ENCODE measurements at regions not wholly inside any gene's neighbourhood (a gene's known extent, or its start where the extent isn't known, plus 50 kb on each side); places are given as distances from the start of the nearest gene placed in this dataset.
"Not testable (repeated sequence)": the region's sequence is repeated elsewhere in the genome, so short reads cannot be mapped to it uniquely, and the experiment has no call there.

DNA sequence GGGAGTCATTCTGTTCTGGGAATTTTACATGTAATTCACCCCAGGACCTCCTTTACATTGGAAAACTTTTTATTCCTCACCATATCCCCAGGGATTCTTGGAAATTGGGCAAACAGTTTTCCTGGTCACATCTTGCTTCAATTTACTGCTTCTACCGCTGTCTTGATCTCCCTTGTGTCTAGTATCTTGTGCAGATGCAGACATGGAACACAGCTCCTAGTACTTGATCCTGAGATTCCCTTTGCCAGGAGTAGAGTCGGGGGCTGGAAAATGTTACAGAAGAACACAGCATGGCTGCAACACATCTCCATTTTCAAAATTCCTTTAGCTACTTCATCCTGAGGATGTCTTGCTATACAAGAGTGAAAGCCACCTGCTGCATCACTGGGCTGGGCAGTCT is 472.8 kb downstream of the PLCL1 start:
- Mint-ChIP-seq H3K36me3 (no peaks in the 10 kb centered on the region), H3K4me3 (no peak overlapping the region), H3K4me1 (no peaks in the 10 kb centered on the region), H3K27me3 (peaks cover 19% of the 10 kb centered on the region), H3K27ac (no peak overlapping the region), H3K9me3 (ENCODE audit: low read depth) (no peaks in the 10 kb centered on the region)
- no peak for DNase-seq
- CTCF ChIA-PET: interaction anchor here (1.4 kb wide), 1 partner anchor 20 kb away, joined by 6 read pairs; no protein-coding TSS in a partner anchor
- no peak for ATAC-seq

DNA sequence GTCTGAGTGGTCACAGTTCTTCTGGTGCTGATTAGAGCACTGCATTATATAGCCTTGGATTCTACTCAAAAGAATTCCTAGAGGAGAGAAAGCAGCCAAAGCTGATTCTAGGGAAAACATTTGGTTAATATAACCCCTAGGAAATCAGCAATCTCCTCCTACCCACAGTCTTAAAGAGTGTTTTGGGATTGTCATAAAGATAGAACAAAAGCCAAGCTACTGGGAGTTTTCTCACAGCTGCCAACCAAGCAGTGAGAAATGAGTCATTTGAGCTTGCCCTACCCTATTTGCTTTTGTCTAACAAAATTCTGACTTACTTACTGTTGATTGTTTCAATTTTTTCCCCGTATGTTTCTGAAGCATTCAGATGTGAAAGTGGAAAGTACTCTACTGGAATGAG is 469.3 kb downstream of the PLCL1 start:
- Mint-ChIP-seq H3K27ac (no peak overlapping the region), H3K9me3 (ENCODE audit: low read depth) (no peaks in the 10 kb centered on the region), H3K27me3 (peaks cover 7% of the 10 kb centered on the region), H3K4me3 (no peak overlapping the region), H3K4me1 (no peaks in the 10 kb centered on the region), H3K36me3 (no peaks in the 10 kb centered on the region)
- no peak for DNase-seq
- CTCF ChIA-PET: no interaction called here
- ATAC-seq: no peak

DNA sequence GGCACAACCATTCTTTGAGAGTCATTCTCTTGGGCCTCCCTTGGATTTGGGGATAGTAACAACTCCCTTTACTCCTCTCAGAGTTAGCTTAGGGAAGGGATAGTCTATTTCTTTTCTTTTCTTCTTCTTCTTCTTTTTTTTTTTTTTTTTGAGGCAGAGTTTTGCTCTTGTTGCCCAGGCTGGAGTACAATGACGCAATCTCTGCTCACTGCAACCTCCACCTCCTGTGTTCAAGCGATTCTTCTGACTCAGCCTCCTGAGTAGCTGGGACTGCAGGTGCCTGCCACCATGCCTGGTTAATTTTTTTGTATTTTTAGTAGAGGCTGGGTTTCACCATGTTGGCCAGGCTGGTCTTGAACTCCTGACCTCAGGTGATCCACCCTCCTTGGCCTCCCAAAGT is 465.8 kb downstream of the PLCL1 start:
- H3K4me1 Mint-ChIP-seq; H3K27ac Mint-ChIP-seq; DNase-seq; H3K4me3 Mint-ChIP-seq; H3K36me3 Mint-ChIP-seq; ATAC-seq; H3K9me3 Mint-ChIP-seq (ENCODE audit: low read depth); CTCF ChIA-PET: not testable (repeated sequence)
- peaks cover 14% of the 10 kb centered on the region for H3K27me3 Mint-ChIP-seq

DNA sequence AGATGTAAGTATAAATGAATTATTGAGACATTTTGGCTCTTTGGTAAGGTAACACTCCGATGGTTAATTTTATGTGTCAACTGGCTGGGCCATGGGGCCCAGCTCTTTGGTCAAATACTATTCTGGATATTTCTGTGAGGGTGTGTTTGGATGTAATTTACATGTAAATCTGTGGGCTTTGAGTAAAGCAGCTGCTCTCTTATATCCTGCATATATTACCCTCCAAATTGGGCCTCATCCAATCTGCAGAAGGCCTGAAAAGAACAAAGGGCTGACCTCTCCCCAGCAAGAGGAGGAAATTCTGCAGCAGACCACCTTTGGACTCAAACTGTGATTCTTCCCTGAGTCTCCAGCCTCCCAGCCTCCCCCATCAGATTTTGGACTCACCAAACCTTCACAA is 464.1 kb downstream of the PLCL1 start:
- Mint-ChIP-seq H3K27ac (no peak overlapping the region), H3K4me1 (no peaks in the 10 kb centered on the region), H3K4me3 (no peak overlapping the region), H3K36me3 (no peaks in the 10 kb centered on the region), H3K27me3 (peaks cover 11% of the 10 kb centered on the region), H3K9me3 (ENCODE audit: low read depth) (no peaks in the 10 kb centered on the region)
- DNase-seq (no peak), ATAC-seq (no peak)
- CTCF ChIA-PET: no interaction called here

DNA sequence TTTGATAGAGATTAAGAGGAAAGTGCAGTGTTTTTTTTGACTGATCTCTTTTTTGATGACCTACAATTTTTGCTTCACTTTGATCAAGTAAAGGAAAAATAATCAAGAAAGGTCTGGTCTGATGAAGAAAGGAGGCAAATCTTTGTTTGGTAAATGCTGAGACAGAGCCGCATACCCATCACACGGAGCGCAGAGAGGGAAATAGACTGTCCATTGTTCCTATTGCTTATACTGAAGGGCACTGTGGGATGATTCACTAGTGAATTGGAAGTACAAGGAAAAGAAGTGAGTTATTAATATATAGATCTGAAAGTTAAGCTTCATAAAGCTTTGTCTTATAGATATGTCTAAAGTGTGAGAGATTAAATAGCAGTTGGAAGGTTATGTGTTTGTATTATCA is 455.1 kb downstream of the PLCL1 start:
- peaks cover 4% of the 10 kb centered on the region for H3K27me3 Mint-ChIP-seq
- ATAC-seq (no peak), DNase-seq (no peak)
- CTCF ChIA-PET: no interaction called here
- H3K36me3 Mint-ChIP-seq: no peaks in the 10 kb centered on the region
- H3K4me3 Mint-ChIP-seq: no peak overlapping the region
- no peak overlapping the region for H3K27ac Mint-ChIP-seq
- H3K9me3 Mint-ChIP-seq (ENCODE audit: low read depth): no peaks in the 10 kb centered on the region
- no peaks in the 10 kb centered on the region for H3K4me1 Mint-ChIP-seq

DNA sequence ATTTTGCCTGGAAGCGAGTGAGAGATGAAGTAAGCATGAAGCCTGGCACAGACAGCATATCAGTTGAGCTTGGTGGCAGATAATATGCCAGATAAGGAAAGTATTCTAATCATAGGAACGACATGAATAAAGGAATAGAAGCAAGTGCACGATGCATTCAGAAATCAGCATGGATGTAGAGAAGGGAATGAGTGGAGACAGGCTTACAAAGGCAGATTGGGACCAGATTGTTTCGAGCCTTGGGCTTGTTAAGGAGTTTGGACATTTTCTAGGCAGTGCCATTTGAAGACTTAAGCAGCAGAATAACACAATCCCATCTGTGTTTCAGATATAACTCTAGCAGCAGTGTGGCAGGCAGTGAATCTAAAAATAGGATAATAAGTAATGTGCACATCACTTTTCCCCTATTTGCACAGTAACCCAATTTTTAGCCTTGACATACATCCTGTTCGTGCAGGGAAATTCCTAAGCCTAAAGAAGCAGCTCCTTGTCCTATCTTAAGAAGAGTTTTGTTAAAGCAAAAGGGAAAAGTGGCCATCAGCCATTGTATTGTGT is 450.2 kb downstream of the PLCL1 start:
- DNase-seq (no peak), ATAC-seq (no peak)
- Mint-ChIP-seq H3K27ac (no peak overlapping the region), H3K27me3 (peaks cover 10% of the 10 kb centered on the region), H3K4me3 (no peak overlapping the region), H3K4me1 (no peaks in the 10 kb centered on the region), H3K36me3 (no peaks in the 10 kb centered on the region), H3K9me3 (ENCODE audit: low read depth) (no peaks in the 10 kb centered on the region)
- CTCF ChIA-PET: interaction anchor here (1.5 kb wide), 1 partner anchor 43 kb away, joined by 4 read pairs; no protein-coding TSS in a partner anchor

DNA sequence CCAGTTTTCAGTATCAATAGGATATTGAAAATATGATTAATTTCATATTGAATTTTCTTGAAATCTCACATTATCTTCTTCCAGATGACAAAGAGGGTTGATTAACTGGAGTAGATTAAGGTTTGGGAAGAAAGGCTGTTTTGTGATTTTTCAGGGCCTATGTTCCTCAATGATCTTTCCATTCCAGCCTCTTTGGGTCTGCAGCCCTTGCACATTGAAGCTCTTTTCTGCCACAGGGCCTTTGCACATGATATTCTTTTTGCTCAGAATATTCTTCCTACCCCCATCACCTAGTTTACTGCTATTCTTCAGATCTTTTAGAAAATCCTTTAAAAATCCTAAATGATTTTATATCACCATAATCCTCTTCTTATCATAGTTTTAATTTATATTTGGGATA is 449.6 kb downstream of the PLCL1 start:
- Mint-ChIP-seq H3K4me1 (no peaks in the 10 kb centered on the region), H3K27me3 (peaks cover 7% of the 10 kb centered on the region)

DNA sequence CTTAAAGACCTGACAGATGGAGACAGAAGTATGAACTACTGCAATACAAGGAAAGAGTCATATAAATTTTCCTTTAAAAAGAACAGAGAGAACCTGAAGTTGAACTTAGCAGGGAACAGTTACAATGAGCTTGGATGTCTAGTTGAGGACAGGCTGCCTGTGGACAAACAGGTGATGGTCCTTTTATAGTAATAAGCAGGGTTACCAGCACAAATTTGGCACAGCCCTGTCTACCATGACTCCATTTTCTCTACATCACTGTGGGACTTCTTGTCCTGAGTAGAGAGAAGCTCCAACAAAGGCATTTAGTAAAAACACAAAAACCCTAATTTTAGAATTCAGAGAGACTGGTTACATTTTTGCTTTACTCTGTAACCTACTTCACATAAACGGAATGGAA is 448.1 kb downstream of the PLCL1 start:
- ATAC-seq (no peak), DNase-seq (no peak)
- CTCF ChIA-PET: interaction anchor here (0.9 kb wide), 1 partner anchor 8 kb away, joined by 3 read pairs; no protein-coding TSS in a partner anchor
- H3K36me3 Mint-ChIP-seq: no peaks in the 10 kb centered on the region
- H3K27ac Mint-ChIP-seq: no peak overlapping the region
- H3K9me3 Mint-ChIP-seq (ENCODE audit: low read depth): no peaks in the 10 kb centered on the region
- H3K4me1 Mint-ChIP-seq: no peaks in the 10 kb centered on the region
- peaks cover 7% of the 10 kb centered on the region for H3K27me3 Mint-ChIP-seq
- H3K4me3 Mint-ChIP-seq: no peak overlapping the region

More for the DNA sequence above, 449.6 kb downstream of the PLCL1 start:
- no peaks in the 10 kb centered on the region for H3K36me3 Mint-ChIP-seq
- no peaks in the 10 kb centered on the region for H3K9me3 Mint-ChIP-seq (ENCODE audit: low read depth)
- DNase-seq (no peak), ATAC-seq (no peak)
- CTCF ChIA-PET: no interaction called here
- no peak overlapping the region for H3K4me3 Mint-ChIP-seq
- H3K27ac Mint-ChIP-seq: no peak overlapping the region

DNA sequence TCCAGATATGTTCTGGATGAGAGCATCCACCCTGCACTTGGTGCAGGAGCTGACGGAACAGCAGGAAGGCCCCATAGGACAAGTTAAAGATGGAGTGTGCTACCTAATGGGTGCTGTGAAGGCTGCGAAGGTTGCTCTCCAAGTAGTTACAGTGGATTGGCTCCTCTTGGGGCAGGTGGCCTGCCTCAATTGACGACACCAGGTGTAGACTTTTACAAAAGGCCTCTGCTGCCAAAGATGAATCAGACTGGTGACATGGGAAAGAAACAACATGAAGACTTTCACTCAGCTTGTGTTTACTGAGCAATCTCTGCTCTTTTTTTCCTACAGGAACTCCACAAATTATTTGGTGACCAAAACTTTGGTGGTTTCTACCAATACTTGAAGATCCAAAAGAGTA is 437.7 kb downstream of the PLCL1 start:
- peaks cover 10% of the 10 kb centered on the region for H3K27me3 Mint-ChIP-seq
- H3K4me1 Mint-ChIP-seq: no peaks in the 10 kb centered on the region
- no peak for DNase-seq
- H3K9me3 Mint-ChIP-seq (ENCODE audit: low read depth): no peaks in the 10 kb centered on the region
- no peak for ATAC-seq
- H3K4me3 Mint-ChIP-seq: no peak overlapping the region
- H3K27ac Mint-ChIP-seq: no peak overlapping the region
- H3K36me3 Mint-ChIP-seq: no peaks in the 10 kb centered on the region
- CTCF ChIA-PET: no interaction called here

DNA sequence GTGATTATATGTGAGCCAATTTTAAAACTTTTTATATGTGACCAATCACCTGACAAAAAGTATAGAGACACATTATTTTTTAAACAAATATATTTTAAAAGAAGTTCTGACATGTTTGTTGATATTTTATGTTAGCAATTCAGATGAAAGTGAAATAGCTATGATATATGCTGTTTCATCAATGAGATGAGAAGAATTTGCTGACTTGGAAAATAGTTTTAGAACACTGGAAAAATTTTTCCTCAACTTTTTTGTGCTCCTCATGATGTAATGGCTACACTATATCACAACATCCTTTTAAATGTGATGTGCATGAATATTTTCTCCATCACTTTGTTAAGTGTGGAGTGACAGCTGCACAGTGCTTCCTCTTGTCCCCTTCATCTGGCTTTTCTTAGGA is 434.0 kb downstream of the PLCL1 start:
- Mint-ChIP-seq H3K4me3 (no peak overlapping the region), H3K27me3 (peaks cover 16% of the 10 kb centered on the region), H3K27ac (no peak overlapping the region), H3K4me1 (no peaks in the 10 kb centered on the region), H3K9me3 (ENCODE audit: low read depth) (no peaks in the 10 kb centered on the region), H3K36me3 (no peaks in the 10 kb centered on the region)
- CTCF ChIA-PET: no interaction called here
- ATAC-seq (no peak), DNase-seq (no peak)

DNA sequence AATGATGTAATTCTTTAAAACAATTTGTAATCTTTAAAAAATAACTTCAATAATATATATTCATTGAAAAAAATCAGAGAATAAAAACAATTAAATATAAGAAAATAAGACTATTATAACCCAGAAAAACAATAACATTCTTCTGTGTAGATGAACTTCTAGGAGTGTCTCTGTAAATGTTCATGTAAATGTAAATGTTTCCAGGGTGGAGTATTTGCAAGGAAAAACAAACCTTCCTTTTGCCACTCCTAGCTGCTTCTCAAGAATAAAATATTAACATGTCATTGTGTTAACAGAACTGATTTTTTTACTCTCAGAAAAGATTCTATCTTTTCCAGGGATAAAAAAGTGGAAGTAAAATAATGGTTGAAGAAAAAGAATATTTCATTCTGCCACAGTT is 431.9 kb downstream of the PLCL1 start:
- DNase-seq (no peak), ATAC-seq (no peak)
- Mint-ChIP-seq H3K36me3 (no peaks in the 10 kb centered on the region), H3K4me1 (no peaks in the 10 kb centered on the region), H3K9me3 (ENCODE audit: low read depth) (no peaks in the 10 kb centered on the region), H3K4me3 (no peak overlapping the region), H3K27me3 (peaks cover 18% of the 10 kb centered on the region), H3K27ac (no peak overlapping the region)
- CTCF ChIA-PET: no interaction called here

DNA sequence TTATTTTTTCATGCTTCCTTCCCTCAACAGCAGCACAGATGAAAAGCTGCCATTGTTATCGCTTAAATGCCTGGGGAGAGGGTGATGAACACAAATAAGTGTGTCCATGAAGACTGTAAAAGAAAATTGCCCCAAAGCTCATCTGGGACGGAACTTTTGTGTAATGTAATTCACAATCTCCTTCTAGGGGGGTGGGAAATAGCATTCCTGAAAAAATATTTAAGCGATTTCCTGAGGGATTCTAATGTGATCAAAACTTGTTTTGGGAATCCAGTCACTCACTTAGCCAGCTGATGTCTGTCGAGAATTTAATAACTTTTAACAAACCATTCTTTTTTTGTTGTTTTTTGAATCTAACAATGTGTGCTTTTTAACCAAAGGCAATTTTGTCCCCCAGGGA is 427.9 kb downstream of the PLCL1 start:
- ATAC-seq: no peak
- DNase-seq: no peak
- Mint-ChIP-seq H3K36me3 (no peaks in the 10 kb centered on the region), H3K27me3 (peaks cover 23% of the 10 kb centered on the region), H3K9me3 (ENCODE audit: low read depth) (no peaks in the 10 kb centered on the region), H3K4me1 (no peaks in the 10 kb centered on the region), H3K4me3 (no peak overlapping the region), H3K27ac (no peak overlapping the region)
- CTCF ChIA-PET: no interaction called here

DNA sequence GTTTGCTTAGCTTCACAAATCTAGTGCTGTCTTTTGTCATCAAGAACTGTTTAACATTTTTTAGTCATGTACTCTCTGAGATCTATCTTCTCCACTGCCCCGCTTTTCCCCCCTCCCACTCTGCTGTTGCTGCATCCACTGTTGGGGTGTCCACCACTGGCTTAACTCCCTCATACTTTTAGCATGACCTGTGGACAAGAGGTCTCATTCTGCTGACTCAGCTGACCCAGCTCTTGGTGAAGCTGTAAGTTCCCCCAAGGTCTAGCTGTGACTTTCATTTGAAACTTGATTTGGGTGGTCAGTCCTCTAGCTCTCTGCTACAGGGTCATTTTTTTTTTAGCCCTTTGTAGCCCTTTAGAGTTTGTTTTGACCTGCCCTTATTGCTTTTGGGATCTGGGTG is 427.2 kb downstream of the PLCL1 start:
- H3K4me3 Mint-ChIP-seq: no peak overlapping the region
- DNase-seq (no peak), ATAC-seq (no peak)
- no peak overlapping the region for H3K27ac Mint-ChIP-seq
- H3K9me3 Mint-ChIP-seq (ENCODE audit: low read depth): no peaks in the 10 kb centered on the region
- H3K36me3 Mint-ChIP-seq: no peaks in the 10 kb centered on the region
- H3K27me3 Mint-ChIP-seq: peaks cover 17% of the 10 kb centered on the region
- CTCF ChIA-PET: no interaction called here
- no peaks in the 10 kb centered on the region for H3K4me1 Mint-ChIP-seq

DNA sequence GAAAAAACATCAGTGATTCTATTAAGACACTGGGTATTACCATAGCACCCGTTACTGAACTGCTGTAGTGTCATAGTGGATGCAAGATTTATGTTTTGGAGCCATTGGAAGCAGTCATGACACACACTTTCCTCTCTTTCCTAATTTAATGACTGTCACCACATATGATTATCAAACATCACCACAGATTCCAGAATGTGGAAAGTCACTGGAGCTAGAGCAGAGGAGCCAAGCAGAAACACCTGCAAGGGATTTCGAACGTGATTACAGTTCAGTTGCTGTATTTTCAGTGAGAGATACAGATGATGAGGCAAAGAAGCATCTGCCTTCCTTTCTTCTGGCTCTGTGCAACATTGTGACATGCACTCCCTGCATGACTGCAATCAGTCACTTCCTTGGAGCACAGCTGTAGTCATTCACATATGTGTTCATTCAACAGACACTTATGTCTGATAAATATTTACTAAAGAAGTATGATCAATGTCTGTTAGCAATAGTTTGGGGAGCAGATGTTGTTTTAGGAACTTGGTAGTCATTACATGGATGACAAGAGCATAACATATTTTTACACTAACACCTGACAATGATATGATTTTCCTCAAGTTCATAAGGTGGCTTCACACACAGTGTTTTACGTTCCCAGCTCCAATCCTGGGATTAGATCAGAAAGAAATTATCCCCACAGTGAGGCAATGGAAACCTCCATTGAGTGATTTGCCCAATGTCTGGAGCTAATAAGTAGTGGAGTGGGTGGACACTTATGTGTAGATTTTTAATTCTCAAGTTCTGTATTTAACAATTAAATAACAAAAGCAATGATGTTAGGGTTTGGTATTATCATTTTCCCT is 416.6 kb downstream of the PLCL1 start:
- Mint-ChIP-seq H3K27me3 (no peaks in the 10 kb centered on the region), H3K4me1 (no peaks in the 10 kb centered on the region), H3K4me3 (no peak overlapping the region), H3K36me3 (no peaks in the 10 kb centered on the region), H3K9me3 (ENCODE audit: low read depth) (no peaks in the 10 kb centered on the region), H3K27ac (no peak overlapping the region)
- CTCF ChIA-PET: no interaction called here
- no peak for ATAC-seq
- no peak for DNase-seq
